ENCODE measurements at regions not wholly inside any gene's neighbourhood (a gene's known extent, or its start where the extent isn't known, plus 50 kb on each side); places are given as distances from the start of the nearest gene placed in this dataset.
"Not testable (repeated sequence)": the region's sequence is repeated elsewhere in the genome, so short reads cannot be mapped to it uniquely, and the experiment has no call there.

DNA sequence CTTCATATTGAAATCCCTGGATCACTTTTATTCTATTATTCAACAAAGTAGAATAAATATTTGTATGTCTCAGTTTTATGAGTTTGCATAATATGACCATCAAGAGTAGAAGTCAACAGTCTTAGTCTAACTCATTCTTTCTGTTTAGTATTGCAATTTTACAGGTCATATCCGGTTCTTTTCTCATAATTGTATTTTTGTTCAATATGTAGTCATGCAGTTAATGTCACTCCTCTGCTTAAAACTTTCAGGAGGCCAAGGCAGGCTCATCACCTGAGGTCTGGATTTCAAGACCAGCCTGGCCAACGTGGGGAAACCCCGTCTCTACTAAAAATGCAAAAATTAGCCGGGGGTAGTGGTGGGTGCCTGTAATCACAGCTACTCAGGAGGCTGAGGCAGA is 148.4 kb upstream of the TRPM3 start:
- TF ChIP-seq, protein P1, sequence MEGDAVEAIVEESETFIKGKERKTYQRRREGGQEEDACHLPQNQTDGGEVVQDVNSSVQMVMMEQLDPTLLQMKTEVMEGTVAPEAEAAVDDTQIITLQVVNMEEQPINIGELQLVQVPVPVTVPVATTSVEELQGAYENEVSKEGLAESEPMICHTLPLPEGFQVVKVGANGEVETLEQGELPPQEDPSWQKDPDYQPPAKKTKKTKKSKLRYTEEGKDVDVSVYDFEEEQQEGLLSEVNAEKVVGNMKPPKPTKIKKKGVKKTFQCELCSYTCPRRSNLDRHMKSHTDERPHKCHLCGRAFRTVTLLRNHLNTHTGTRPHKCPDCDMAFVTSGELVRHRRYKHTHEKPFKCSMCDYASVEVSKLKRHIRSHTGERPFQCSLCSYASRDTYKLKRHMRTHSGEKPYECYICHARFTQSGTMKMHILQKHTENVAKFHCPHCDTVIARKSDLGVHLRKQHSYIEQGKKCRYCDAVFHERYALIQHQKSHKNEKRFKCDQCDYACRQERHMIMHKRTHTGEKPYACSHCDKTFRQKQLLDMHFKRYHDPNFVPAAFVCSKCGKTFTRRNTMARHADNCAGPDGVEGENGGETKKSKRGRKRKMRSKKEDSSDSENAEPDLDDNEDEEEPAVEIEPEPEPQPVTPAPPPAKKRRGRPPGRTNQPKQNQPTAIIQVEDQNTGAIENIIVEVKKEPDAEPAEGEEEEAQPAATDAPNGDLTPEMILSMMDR (IDR thresholded peaks at IDR 0.05), result no peak
- no peaks in the 10 kb centered on the region for H3K36me3 ChIP-seq
- DNase-seq (ENCODE audit: low spot score) (no peak), ATAC-seq (ENCODE audit: insufficient number of reproducible peaks, low FRiP score, low read depth) (no peak)
- no peaks in the 10 kb centered on the region for H3K27me3 ChIP-seq (replicated peaks; ENCODE audit: insufficient read depth)
- H3K27ac ChIP-seq, result no peak overlapping the region
- no peaks in the 10 kb centered on the region for H3K9me3 ChIP-seq
- H3K4me1 ChIP-seq (ENCODE audit: control insufficient read depth in 1 of 2, low read depth in 2 of 2), result no peaks in the 10 kb centered on the region
- H3K4me3 ChIP-seq, result no peak overlapping the region

DNA sequence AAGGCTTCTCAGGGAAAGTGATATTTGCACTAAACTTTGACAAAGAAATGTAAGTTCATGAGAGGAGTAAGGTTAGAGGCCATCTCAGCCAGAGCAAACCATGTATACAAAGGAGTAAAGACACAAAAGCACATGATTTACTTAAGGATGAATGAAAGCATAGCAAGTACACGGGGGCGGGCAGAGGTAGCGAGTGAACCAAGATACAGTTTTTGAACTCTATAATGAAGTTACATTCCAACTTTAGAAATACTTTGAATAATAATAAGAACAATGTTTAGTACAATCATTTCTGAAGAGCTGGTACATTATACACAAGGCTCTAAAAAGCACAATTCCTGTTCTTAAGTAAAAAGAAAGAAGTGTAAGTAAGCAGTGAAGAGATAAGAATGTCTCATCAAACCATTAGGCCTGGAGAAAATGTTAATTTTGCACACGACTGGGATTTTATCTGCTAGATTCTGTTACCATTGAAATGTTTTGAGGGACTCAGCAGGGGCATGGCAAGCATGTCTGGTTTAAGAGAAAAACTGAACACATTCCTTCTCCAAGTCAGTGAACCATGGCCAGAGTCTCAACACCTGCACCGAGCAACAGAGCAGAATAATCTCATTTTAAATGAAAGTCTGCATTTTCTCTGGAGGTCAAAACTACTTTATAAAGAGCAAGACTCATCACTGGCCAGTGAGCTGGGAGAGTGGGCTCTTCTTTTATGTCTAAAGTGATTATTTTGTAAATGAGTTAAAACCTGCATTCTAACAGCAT is 147.6 kb upstream of the TRPM3 start:
- H3K27me3 ChIP-seq (replicated peaks; ENCODE audit: insufficient read depth), result no peaks in the 10 kb centered on the region
- no peak overlapping the region for H3K27ac ChIP-seq
- H3K4me3 ChIP-seq, result no peak overlapping the region
- H3K36me3 ChIP-seq, result no peaks in the 10 kb centered on the region
- TF ChIP-seq, protein P1 (IDR thresholded peaks at IDR 0.05), result no peak
- H3K4me1 ChIP-seq (ENCODE audit: control insufficient read depth in 1 of 2, low read depth in 2 of 2), result no peaks in the 10 kb centered on the region
- ATAC-seq (ENCODE audit: insufficient number of reproducible peaks, low FRiP score, low read depth) (no peak), DNase-seq (ENCODE audit: low spot score) (no peak)
- H3K9me3 ChIP-seq, result no peaks in the 10 kb centered on the region

DNA sequence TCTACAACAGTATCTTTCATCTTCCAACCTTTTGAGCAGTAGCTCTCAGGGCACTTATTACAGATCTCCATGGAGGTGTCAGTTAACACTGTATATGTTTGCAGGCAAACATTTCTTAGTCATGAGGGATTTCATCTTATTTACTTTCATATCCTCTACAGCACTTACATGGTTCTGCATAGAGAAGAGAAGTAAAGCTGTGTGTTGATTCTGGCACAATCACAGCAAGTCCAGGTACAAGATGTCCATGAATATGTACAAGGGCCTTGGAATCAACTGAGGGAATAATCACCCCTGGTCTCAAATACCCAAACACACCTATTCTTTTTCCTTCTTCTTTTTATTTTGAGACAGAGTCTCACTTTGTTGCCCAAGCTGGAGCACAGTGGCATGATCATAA is 142.0 kb upstream of the TRPM3 start:
- Histone ChIP-seq H3K9me3 (no peaks in the 10 kb centered on the region), H3K36me3 (no peaks in the 10 kb centered on the region), H3K4me3 (no peak overlapping the region), H3K27ac (no peak overlapping the region), H3K27me3 (replicated peaks; ENCODE audit: insufficient read depth) (no peaks in the 10 kb centered on the region), H3K4me1 (ENCODE audit: control insufficient read depth in 1 of 2, low read depth in 2 of 2) (no peaks in the 10 kb centered on the region)
- DNase-seq (ENCODE audit: low spot score) (no peak), ATAC-seq (ENCODE audit: insufficient number of reproducible peaks, low FRiP score, low read depth) (no peak)
- TF ChIP-seq, protein P1 (IDR thresholded peaks at IDR 0.05), result no peak

DNA sequence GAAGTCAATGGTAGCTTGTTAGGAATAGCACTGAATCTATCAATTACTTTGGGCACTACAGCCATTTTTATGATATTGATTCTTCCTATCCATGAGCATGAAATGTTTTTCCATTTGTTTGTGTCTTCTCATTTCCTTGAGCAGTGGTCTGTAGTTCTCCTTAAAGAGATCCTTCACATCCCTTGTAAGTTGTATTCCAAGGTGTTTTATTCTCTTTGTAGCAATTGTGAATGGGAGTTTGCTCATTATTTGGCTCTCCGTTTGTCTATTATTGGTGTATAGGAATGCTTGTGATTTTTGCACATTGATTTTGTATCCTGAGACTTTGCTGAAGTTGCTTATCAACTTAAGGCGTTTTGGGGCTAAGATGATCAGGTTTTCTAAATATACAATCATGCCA is 139.0 kb upstream of the TRPM3 start:
- H3K27me3 ChIP-seq (replicated peaks; ENCODE audit: insufficient read depth); H3K27ac ChIP-seq; ATAC-seq (ENCODE audit: insufficient number of reproducible peaks, low FRiP score, low read depth); H3K4me3 ChIP-seq; H3K4me1 ChIP-seq (ENCODE audit: control insufficient read depth in 1 of 2, low read depth in 2 of 2); DNase-seq (ENCODE audit: low spot score); H3K9me3 ChIP-seq; H3K36me3 ChIP-seq: not testable (repeated sequence)

DNA sequence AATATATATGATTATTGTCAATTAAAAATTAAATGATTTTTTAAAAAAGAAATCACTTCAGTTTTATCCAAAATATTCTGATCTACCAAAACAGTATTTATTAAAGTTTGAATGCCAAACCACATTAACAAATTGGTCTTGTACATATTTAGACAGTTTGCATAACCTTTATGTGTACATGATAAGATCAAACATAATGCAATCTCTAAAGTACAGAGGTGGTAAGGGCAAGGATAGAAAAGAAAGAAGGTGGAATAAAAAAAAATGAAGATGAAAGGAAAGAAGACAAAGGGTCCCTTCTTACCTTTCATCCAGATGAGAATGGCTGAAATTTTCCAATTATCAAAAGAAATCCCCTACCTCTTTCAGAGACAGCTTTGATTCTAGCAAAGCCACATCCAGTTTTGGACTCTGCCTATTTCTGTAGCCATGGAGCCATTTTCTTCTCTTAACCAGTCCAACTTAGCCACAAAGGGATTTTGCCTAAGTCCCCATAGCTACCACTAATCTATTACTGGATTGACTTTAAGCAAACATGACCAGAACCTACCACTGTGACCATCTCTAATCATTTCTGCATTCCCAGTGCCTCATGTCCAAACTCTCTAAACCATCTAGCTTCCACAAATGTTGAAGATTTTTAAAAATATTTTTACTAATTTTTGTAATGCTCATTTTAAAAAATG is 133.3 kb upstream of the TRPM3 start:
- Histone ChIP-seq H3K36me3 (no peaks in the 10 kb centered on the region), H3K9me3 (no peaks in the 10 kb centered on the region), H3K27ac (no peak overlapping the region), H3K4me1 (ENCODE audit: control insufficient read depth in 1 of 2, low read depth in 2 of 2) (no peaks in the 10 kb centered on the region), H3K4me3 (no peak overlapping the region), H3K27me3 (replicated peaks; ENCODE audit: insufficient read depth) (no peaks in the 10 kb centered on the region)
- TF ChIP-seq, protein P1 (IDR thresholded peaks at IDR 0.05), result no peak
- ATAC-seq (ENCODE audit: insufficient number of reproducible peaks, low FRiP score, low read depth), result no peak
- no peak for DNase-seq (ENCODE audit: low spot score)
